BE2C (cell line): ENCODE measurements at regions not wholly inside any gene's neighbourhood (a gene's known extent, or its start where the extent isn't known, plus 50 kb on each side); places are given as distances from the start of the nearest gene placed in this dataset.
"Not testable (repeated sequence)": the region's sequence is repeated elsewhere in the genome, so short reads cannot be mapped to it uniquely, and the experiment has no call there.

Source experiments
- DNase-seq: peaks from one replicate; pipeline ENCODE4 v3.0.0-alpha.2; 2020
- H3K27me3 ChIP-seq: fragments of 250-450 bp; sonication (Bioruptor Pico); 2 replicates; pipeline ENCODE4 v1.5.1; 2020; ENCODE audit warnings: mild to moderate bottlenecking
- H3K36me3 ChIP-seq: fragments of 250-450 bp; sonication (Bioruptor Pico); 2 replicates; pipeline ENCODE4 v1.5.1; 2020; ENCODE audit warnings: mild to moderate bottlenecking
- H3K4me1 ChIP-seq: fragments of 250-450 bp; sonication (Bioruptor Pico); 2 replicates; pipeline ENCODE4 v1.5.1; 2020
- H3K4me3 ChIP-seq: 2 replicates; pipeline ENCODE4 v1.5.1; 2011; ENCODE audit warnings: low read depth, low read length
- H3K9me3 ChIP-seq: fragments of 250-450 bp; sonication (Bioruptor Pico); 2 replicates; pipeline ENCODE4 v1.5.1; 2020
- TF ChIP-seq, protein P1 (sequence below): IDR thresholded peaks from 2 replicates; pipeline ENCODE4 v1.5.1; 2012; ENCODE audit warnings: mild to moderate bottlenecking, low read depth, low read length

GRCh38 chr4:54449999-54450398, 207.8 kb upstream of the KIT start:
- Histone ChIP-seq H3K36me3 (no peaks in the 10 kb centered on the region), H3K4me1 (no peaks in the 10 kb centered on the region), H3K4me3 (no peak overlapping the region), H3K9me3 (no peaks in the 10 kb centered on the region; the same call in 1 of the 2 replicates), H3K27me3 (no peaks in the 10 kb centered on the region)
- no peak for DNase-seq
- TF ChIP-seq, protein P1, sequence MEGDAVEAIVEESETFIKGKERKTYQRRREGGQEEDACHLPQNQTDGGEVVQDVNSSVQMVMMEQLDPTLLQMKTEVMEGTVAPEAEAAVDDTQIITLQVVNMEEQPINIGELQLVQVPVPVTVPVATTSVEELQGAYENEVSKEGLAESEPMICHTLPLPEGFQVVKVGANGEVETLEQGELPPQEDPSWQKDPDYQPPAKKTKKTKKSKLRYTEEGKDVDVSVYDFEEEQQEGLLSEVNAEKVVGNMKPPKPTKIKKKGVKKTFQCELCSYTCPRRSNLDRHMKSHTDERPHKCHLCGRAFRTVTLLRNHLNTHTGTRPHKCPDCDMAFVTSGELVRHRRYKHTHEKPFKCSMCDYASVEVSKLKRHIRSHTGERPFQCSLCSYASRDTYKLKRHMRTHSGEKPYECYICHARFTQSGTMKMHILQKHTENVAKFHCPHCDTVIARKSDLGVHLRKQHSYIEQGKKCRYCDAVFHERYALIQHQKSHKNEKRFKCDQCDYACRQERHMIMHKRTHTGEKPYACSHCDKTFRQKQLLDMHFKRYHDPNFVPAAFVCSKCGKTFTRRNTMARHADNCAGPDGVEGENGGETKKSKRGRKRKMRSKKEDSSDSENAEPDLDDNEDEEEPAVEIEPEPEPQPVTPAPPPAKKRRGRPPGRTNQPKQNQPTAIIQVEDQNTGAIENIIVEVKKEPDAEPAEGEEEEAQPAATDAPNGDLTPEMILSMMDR: no peak

DNA sequence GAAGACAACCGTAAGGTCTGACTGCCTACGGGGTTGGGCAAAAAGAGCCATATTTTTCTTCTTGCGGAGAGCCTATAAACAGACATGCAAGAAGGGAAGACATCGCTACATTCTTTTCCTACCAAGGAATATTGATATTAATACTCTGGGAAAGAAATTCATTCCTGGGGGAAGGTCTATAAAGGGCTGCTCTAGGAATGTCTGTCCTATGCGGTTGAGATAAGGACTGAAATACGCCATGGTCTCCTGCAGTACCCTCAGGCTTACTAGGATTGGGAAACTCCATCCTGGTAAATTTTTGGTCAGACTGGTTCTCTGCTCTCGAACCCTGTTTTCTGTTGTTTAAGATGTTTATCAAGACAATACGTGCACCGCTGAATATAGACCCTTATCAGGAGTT, 190.8 kb upstream of the KIT start:
- not testable (repeated sequence) for H3K9me3 ChIP-seq, DNase-seq, H3K27me3 ChIP-seq, H3K36me3 ChIP-seq, H3K4me3 ChIP-seq, H3K4me1 ChIP-seq

- no peaks in the 10 kb centered on the region for H3K27me3 ChIP-seq
- TF ChIP-seq, protein P1: no peak
- no peak for DNase-seq
- H3K9me3 ChIP-seq: no peaks in the 10 kb centered on the region
- no peaks in the 10 kb centered on the region for H3K36me3 ChIP-seq
- H3K4me3 ChIP-seq: no peak overlapping the region
- no peaks in the 10 kb centered on the region for H3K4me1 ChIP-seq
These were observed 184.6 kb upstream of the KIT start for GRCh38 chr4:54473077-54473545.

GRCh38 chr4:54473798-54474197, 184.0 kb upstream of the KIT start:
- H3K36me3 ChIP-seq: no peaks in the 10 kb centered on the region
- no peak for DNase-seq

GRCh38 chr4:54475546-54475945, 182.2 kb upstream of the KIT start:
- Histone ChIP-seq H3K4me1 (no peaks in the 10 kb centered on the region), H3K9me3 (no peaks in the 10 kb centered on the region), H3K36me3 (no peaks in the 10 kb centered on the region), H3K27me3 (no peaks in the 10 kb centered on the region), H3K4me3 (no peak overlapping the region)
- no peak for DNase-seq
- TF ChIP-seq, protein P1: no peak

More at GRCh38 chr4:54473798-54474197, 184.0 kb upstream of the KIT start:
- Histone ChIP-seq H3K27me3 (no peaks in the 10 kb centered on the region), H3K4me1 (no peaks in the 10 kb centered on the region), H3K9me3 (no peaks in the 10 kb centered on the region), H3K4me3 (no peak overlapping the region)
- TF ChIP-seq, protein P1: no peak

GRCh38 chr4:54482529-54483200, 175.1 kb upstream of the KIT start:
- Histone ChIP-seq H3K4me3 (no peak overlapping the region), H3K9me3 (no peaks in the 10 kb centered on the region), H3K27me3 (no peaks in the 10 kb centered on the region), H3K4me1 (no peaks in the 10 kb centered on the region), H3K36me3 (no peaks in the 10 kb centered on the region)
- TF ChIP-seq, protein P1: no peak
- DNase-seq: no peak
